ENCODE measurements at regions not wholly inside any gene's neighbourhood (a gene's known extent, or its start where the extent isn't known, plus 50 kb on each side); places are given as distances from the start of the nearest gene placed in this dataset.

DNA sequence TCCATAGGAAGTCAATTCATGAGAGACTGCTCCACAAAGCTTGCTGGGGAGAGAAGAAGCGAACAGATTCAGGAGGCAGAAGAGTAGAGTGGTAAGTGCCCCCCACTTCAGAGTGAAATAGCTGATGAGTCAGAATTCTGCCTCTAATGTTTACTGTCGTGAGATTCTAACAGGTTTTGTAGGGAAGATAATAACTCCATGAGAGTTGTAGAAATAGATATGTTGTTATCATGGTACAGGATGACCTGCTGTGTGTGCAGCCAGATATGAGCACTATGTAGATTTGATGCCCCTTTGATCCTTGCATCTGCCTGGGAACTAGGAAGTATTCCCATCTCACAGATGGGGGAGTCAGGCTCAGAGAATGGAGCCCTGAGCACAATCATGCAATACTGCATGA is 502.4 kb upstream of the CDH11 start:
- TF ChIP-seq, protein P1, sequence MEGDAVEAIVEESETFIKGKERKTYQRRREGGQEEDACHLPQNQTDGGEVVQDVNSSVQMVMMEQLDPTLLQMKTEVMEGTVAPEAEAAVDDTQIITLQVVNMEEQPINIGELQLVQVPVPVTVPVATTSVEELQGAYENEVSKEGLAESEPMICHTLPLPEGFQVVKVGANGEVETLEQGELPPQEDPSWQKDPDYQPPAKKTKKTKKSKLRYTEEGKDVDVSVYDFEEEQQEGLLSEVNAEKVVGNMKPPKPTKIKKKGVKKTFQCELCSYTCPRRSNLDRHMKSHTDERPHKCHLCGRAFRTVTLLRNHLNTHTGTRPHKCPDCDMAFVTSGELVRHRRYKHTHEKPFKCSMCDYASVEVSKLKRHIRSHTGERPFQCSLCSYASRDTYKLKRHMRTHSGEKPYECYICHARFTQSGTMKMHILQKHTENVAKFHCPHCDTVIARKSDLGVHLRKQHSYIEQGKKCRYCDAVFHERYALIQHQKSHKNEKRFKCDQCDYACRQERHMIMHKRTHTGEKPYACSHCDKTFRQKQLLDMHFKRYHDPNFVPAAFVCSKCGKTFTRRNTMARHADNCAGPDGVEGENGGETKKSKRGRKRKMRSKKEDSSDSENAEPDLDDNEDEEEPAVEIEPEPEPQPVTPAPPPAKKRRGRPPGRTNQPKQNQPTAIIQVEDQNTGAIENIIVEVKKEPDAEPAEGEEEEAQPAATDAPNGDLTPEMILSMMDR (IDR thresholded peaks at IDR 0.05; ENCODE audit: low read depth, low read length, missing control alignments): no peak
- no peak for DNase-seq (ENCODE audit: extremely low read depth, low read depth)
- H3K4me3 ChIP-seq (replicated peaks; ENCODE audit: low read depth, low read length): no peak overlapping the region

DNA sequence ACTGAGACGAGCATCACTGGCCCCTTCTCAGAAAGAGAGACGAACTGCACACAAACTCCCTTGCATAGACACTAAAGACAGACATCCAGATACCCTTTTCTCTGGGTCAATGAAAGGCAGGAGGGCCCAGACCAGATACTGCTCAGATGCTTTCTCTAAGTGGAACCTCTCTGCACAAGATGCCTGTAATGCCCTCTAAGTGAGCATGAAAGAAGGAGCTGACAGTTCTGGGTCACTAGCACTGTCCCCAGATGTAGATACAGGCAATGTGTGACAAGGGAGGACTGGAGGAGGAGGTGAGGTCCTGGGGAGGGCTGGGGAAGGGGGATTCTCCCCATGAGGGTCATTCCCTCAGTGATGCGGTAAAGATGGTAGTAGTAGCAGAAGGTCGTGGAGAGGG is 501.0 kb upstream of the CDH11 start:
- DNase-seq (ENCODE audit: extremely low read depth, low read depth): no peak
- no peak overlapping the region for H3K4me3 ChIP-seq (replicated peaks; ENCODE audit: low read depth, low read length)
- TF ChIP-seq, protein P1 (IDR thresholded peaks at IDR 0.05; ENCODE audit: low read depth, low read length, missing control alignments): no peak

DNA sequence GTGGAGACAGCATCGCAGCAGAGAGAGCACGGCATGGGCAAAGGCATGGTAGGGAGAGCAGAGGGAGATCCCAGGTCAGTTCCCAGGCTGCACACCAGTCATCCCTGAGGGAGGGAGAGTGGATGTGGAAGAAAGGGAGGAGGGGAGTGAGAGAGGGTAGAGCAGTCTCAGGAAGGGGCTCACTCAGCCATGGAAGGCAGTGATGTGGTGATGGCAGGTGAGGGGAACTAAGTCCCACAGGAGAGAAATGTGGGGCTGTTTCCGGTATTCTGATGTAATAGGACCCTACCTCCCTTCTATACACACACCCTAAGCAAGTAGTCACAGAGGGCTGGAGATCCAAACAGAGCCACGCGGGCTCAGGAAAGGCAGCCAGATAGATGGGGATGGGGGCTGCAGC is 500.3 kb upstream of the CDH11 start:
- TF ChIP-seq, protein P1 (IDR thresholded peaks at IDR 0.05; ENCODE audit: low read depth, low read length, missing control alignments): no peak
- no peak for DNase-seq (ENCODE audit: extremely low read depth, low read depth)

DNA sequence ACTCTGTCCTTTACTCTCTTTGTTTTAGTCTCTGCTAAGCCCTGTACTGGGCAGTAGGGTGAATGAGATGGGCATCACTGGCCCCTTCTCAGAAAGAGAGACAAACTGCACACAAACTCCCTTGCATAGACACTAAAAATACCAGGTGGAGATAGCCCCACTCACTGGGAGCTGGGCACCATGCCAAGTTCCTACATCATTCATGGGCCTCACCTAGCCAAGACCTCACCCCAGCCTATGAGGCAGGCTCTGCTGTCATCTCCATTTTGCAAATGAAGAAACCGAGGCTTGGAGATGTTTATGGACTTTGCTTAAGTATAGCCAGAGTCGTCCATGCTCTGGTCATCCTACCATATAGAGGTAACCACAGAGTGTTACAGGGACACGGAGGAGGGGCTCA is 499.8 kb upstream of the CDH11 start:
- H3K4me3 ChIP-seq (replicated peaks; ENCODE audit: low read depth, low read length): no peak overlapping the region
- TF ChIP-seq, protein P1 (IDR thresholded peaks at IDR 0.05; ENCODE audit: low read depth, low read length, missing control alignments): no peak
- DNase-seq (ENCODE audit: extremely low read depth, low read depth): no peak

More for the DNA sequence above, 500.3 kb upstream of the CDH11 start:
- no peak overlapping the region for H3K4me3 ChIP-seq (replicated peaks; ENCODE audit: low read depth, low read length)

DNA sequence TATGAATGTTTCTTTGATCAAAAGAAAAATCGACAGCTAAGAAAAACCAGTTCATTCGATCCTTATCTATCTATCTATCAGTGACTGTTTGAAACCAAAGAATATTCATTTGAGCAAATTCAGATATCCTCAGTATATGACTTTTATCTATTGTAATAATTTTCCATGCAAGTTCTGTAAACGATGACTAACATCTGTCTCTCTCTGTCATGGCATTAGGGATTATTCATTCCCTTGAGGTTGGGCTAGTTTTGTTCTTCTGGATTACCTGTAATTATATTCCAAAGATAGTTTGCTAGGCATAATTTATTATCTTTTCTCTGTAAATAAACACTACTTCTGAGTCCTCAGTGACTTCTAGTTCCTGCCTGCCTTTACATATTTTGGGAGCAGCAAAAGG is 497.7 kb upstream of the CDH11 start:
- TF ChIP-seq, protein P1 (IDR thresholded peaks at IDR 0.05; ENCODE audit: low read depth, low read length, missing control alignments): no peak

DNA sequence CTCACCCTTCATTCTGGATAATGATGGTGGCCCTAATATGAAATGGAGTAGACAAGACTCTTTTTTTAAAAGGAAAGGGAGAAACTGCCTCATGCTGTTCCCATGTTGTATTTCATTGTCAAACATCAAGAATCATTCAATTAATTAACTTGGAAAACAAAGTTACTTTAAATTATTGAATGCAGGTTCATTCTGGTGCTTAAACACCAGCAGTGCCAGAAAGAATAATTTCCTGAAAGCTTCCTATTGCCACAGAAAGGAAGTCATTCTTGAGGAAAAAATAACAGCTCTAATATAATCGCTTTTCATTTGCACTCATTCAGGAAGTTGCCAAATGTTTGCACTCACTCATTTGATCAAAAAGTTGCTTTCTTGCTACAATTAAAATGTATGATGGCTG is 497.1 kb upstream of the CDH11 start:
- no peak for DNase-seq (ENCODE audit: extremely low read depth, low read depth)
- H3K4me3 ChIP-seq (replicated peaks; ENCODE audit: low read depth, low read length): no peak overlapping the region
- TF ChIP-seq, protein P1 (IDR thresholded peaks at IDR 0.05; ENCODE audit: low read depth, low read length, missing control alignments): no peak

More for the DNA sequence above, 497.7 kb upstream of the CDH11 start:
- no peak overlapping the region for H3K4me3 ChIP-seq (replicated peaks; ENCODE audit: low read depth, low read length)
- no peak for DNase-seq (ENCODE audit: extremely low read depth, low read depth)

DNA sequence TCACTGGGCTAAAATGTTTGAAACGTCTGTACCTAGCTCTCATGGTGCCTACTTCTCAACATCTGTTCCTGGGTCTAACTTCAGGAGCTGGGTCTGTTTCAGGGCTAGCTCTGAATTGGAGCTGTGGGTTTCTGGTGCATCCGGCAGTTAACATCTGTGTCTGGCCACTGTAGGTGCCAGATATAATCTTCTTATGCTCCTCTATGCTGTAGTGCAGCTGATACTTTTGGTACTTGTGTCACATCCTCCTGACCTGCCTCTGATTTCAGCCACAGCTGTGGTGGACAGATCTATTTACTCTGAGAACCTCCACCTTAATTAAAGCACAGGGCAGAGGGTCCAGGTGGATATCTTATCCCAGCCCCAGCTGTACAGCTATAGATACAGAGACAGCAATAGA is 496.5 kb upstream of the CDH11 start:
- no peak for DNase-seq (ENCODE audit: extremely low read depth, low read depth)
- TF ChIP-seq, protein P1 (IDR thresholded peaks at IDR 0.05; ENCODE audit: low read depth, low read length, missing control alignments): no peak
- no peak overlapping the region for H3K4me3 ChIP-seq (replicated peaks; ENCODE audit: low read depth, low read length)
